GM04503 (cell line): ENCODE measurements at regions not wholly inside any gene's neighbourhood (a gene's known extent, or its start where the extent isn't known, plus 50 kb on each side); places are given as distances from the start of the nearest gene placed in this dataset.

ENCODE experiments used
- DNase-seq: peaks from one replicate; pipeline ENCODE4 v3.0.0-alpha.2; 2012; ENCODE audit warnings: low read depth

DNA sequence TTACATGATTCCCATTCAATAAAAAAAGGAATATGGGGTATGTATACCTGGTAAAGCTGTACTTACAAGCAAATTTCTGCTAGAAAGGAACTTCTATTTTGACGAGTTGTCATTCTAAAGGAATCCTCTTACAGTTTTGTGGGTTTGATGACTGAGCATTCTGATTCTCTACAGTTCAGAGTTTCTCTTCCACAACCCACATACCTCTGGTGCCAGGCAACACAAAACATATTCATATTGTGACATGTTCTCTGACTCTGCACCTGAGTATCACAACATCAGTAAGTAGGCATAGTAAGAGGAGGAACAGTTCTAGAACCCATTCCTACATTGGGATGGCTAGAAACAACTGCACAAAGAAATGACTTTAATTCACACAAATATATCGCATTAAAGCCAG is 636.6 kb downstream of the MED13L start:
- peak; percentile 31 for DNase-seq

DNA sequence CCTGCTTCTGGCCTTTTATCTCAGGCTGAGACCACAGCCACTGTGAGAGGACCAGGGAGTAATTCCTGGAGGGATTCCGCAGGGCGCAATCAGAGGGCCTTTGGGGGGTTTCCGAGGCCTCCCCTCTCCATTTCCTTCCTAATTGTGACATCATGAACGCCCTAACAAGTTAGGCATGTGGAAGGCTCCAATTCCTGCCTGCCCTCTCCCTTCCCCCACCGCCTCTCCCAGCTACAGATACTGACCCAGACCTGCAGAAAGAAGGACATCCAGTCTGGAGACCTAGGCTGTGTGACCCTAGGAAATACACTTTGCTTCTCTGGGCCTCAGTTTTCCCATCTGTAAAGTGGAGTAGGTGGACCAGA is 637.9 kb downstream of the MED13L start:
- DNase-seq = no peak

GRCh38 chr12:115638733-115639647 is 638.5 kb downstream of the MED13L start:
- no peak for DNase-seq

GRCh38 chr12:115636546-115636945 is 640.9 kb downstream of the MED13L start:
- no peak for DNase-seq

GRCh38 chr12:115632308-115632707 is 645.2 kb downstream of the MED13L start:
- DNase-seq = no peak

GRCh38 chr12:115630136-115630535 is 647.4 kb downstream of the MED13L start:
- DNase-seq = no peak

DNA sequence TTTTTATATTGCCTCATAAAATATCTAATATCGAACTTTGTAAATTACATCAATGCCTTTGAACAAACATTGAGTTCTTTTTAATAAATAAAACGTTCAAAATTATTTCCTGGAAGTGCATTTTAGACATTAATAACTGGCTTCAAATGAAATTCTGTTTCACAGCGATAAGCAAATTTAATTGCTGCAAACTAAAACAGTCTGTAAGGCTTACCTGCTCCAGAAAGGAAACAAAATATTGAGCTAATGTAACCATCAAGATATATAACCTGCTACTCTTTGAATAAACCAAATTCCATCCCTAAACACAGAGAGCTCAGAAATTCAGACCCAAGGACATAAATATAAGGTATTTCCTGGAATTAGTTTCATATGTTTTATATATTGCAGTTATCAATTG is 651.3 kb downstream of the MED13L start:
- no peak for DNase-seq

DNA sequence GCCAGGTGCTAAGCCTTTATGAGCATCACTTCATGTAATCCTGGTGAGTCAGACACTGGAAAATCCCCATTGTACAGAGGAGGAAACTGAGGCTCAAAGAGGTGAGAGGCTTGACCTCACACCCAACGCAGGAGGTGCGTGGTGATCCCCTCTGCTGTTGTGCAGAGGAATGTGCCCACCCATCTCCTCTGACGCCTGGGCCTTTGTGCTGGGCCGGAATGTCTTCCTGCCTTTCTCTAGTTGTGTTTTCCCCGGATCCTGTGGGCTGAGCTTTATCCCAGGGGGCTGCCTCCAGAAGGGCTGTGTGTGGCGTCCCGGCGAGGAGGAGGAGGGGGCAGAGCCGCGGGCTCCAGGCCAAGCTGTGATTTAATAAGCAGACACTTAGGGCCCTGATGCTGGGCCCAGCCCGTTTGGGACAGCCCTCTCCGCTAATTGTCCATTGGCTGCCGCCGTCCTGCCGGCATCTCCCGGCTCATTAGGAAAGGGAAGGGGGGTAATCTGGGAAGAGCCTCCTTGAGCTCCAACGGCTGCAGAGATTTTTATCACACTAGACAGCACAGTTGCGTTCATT is 653.6 kb downstream of the MED13L start:
- DNase-seq = no peak

DNA sequence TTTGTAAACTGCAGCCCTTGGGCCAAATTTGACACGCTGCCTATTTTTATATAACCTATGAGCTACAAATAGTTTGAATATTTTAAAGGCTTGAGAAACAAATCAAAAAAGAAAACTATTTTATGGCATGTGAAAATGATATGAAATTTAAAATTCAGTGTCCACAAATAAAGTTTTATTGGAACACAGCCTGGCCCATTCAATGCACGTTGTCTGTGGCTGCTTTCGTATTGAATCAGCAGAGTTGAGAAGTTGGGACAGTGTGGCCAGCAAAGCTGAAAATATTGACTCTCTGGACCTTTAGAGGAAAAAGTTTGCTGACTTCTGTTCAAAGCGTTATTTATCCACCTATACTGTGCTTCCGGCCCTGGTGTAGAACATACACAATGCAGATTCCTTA is 654.2 kb downstream of the MED13L start:
- no peak for DNase-seq

GRCh38 chr12:115620816-115621215 is 656.7 kb downstream of the MED13L start:
- no peak for DNase-seq

DNA sequence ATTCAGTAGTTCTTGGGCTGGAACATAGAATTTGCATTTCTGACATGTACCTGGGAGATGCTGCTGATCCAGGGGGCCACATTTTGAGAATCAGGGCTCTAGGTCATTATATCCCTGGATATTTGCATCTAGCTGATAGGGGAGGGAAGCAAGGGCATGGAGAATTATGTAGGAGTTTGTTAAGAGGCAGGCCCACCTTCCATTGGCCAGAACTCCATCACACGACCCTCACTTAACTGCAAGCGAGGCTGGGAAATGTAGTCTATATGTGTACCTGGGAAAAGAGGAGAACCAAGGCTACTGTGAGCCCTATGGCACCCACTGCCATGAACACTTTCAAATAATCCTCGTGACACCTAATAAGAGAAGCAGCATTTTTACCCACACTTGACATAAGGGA is 657.6 kb downstream of the MED13L start:
- DNase-seq = no peak

DNA sequence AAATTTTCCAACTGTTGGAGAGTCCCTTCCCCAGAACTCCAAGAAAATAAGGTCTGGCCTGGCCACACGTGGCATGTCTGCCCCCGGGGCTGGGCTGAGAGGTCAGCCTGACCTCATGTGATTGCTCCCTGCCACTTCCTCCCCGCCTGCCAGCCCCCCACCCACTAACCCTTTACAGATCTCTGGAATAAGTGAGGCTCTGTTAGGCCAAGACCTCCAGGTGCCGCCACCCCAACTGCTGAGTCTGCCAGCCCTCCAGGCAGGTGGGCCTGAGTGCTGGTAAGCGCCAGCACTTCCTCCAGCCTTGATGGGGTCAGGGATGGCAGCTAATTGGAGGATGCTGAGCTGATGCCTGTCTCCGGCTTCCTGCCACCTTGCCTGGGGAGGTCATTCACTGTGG is 658.4 kb downstream of the MED13L start:
- no peak for DNase-seq

DNA sequence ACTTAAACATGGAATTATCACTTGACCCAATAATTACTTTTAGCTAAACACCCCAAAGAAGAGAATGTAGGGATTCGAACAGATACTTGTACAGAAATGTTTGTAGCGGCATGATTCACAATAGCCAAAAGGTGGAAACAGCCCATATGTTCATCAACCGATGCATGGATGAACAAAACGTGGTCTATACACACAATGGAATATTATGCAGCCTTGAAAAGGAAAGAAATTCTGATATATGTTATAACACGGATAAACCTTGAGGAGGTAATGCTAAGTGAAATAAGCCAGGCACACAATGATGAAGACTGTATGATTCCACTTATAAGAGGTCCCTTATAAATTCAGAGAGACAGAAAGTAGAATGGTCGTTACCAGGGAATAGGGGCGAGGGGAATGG is 659.4 kb downstream of the MED13L start:
- DNase-seq = no peak

DNA sequence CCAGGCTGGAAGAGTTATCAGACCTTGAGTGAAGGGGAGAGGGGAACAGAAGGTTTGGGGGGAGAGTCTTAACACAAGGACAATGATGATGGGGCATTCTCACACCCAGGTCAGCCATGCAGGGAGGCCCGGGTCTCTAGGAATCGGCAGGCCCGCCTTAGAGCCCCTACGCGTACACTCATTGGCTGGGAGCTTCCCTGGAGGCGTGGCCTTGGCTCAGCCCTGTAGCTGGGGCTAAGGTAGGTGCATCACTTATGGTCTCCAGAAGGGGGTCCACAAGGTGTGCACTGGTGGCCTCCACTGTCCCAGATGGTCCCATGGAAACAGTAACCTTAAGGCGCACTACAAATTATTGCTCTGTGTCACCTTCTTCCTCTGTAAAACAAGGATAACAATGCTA is 660.1 kb downstream of the MED13L start:
- DNase-seq = no peak

DNA sequence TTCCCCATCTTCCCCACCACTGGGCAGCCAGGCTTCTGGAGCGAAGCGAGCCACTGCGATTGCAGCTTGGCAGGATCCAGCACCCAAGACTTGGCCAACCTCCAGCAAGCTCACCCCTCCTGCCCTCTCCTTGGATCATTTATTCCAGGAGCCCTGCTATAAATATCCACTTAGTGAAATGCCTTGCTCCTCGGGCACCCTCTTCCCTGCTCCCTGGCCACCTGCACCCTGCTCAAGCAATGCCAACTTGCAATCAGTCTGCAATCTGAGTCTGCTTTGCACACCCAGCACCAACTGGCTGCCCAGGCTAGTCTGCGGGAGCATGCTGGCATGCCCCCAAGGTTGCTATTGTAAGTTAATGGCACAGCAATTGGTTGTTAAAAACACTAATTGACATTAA is 666.0 kb downstream of the MED13L start:
- no peak for DNase-seq

DNA sequence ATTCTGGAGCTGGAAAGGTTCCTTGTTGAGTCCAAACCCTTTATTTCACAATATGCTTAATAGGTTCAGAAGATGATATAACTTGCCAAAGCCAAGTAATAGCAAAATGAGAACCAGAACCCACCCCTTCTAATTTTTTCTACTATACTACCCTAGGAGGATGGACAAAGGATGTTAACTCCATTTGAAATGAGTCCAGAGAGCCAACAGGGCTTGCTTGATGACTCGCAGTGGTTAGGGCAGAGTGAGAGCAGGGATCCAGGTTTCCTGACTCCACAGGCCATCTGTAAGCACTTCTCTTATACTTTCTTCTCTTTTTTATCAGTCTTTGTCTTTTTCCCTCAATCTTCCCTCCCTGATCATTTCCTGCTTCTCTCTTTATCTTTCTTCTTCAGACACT is 668.1 kb downstream of the MED13L start:
- DNase-seq = no peak

DNA sequence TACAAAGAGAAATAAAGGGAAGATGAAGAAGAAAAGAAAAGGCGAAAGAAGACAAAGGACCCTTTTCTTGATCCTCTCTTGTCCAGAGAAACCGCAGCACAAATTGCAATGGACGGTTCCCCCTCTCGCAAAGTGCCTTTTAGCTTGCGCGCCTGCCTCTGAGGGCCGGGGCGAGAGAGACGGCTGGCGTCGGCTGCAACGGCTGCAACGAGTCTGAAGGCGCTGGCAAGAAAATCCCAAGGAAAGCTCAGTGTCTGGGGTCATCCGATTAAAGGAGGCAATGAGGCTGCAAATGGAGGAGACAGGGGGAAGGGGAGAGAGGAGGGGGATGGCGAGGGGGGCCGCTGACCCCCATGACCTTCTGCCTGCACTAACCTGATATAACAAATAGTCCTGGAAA is 671.5 kb downstream of the MED13L start:
- DNase-seq = no peak

- no peak for DNase-seq
Observed at GRCh38 chr12:115598871-115599811, 678.4 kb downstream of the MED13L start.

- DNase-seq = peak; percentile 5
Observed at GRCh38 chr12:115597157-115597712, 680.3 kb downstream of the MED13L start.

- no peak for DNase-seq
Observed at GRCh38 chr12:115588131-115588530, 689.4 kb downstream of the MED13L start.

- DNase-seq = no peak
Observed at GRCh38 chr12:115584156-115584555, 693.3 kb downstream of the MED13L start.

DNA sequence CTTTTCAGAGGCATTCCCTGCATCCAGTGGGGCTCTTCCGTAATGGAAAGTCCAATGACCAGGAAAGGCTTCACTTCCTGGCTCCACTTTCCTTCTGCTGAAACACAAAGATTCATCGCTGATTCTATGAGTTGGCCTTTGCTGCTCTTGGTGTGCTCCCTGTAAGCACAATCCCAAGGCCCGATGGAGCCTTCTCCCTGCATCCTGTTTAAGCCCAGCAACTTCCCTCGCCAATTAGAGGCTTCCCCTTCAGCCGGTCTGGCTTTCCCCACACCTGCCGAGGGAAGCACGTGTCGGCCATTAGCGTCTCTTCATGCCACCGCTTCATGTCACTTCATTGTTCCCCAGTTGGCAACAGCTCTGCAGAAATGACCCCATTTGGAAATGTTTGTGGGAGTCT is 693.9 kb downstream of the MED13L start:
- DNase-seq = no peak
